Stimulated activated CD4-positive, alpha-beta T cell treated with anti-CD3 and anti-CD28 coated beads, TNF-alpha, amount 100 ng/mL, for 48 hours (primary cell): ENCODE measurements at regions not wholly inside any gene's neighbourhood (a gene's known extent, or its start where the extent isn't known, plus 50 kb on each side); places are given as distances from the start of the nearest gene placed in this dataset.
A peak's percentile ranks its signal among the peaks of the same experiment; 100 is the strongest.

Source experiments
- DNase-seq, 3 donors: peaks; one replicate each; pipeline ENCODE4 v3.0.0-alpha.2; 2020; ENCODE audit warnings: low read depth in 3 of 3

- DNase-seq = no peak
Measured at GRCh38 chr12:127286281-127286680, 980.7 kb upstream of the TMEM132C start.

- no peak for DNase-seq
Measured at GRCh38 chr12:127287256-127287655, 979.7 kb upstream of the TMEM132C start.

- DNase-seq = no peak
Measured at GRCh38 chr12:127290251-127290650, 976.7 kb upstream of the TMEM132C start.

GRCh38 chr12:127292736-127293135 lies 974.2 kb upstream of the TMEM132C start:
- no peak for DNase-seq

GRCh38 chr12:127293507-127294310 lies 973.3 kb upstream of the TMEM132C start:
- DNase-seq = peak; percentile 16 to 27 (median 23)

GRCh38 chr12:127294651-127295210 lies 972.2 kb upstream of the TMEM132C start:
- DNase-seq = no peak

GRCh38 chr12:127295630-127296029 lies 971.3 kb upstream of the TMEM132C start:
- DNase-seq = no peak

GRCh38 chr12:127296591-127296990 lies 970.4 kb upstream of the TMEM132C start:
- no peak for DNase-seq

- DNase-seq = no peak
Measured at GRCh38 chr12:127297327-127297726, 969.6 kb upstream of the TMEM132C start.

GRCh38 chr12:127300075-127300474 lies 966.9 kb upstream of the TMEM132C start:
- DNase-seq = no peak

- no peak for DNase-seq
Measured at GRCh38 chr12:127300753-127301152, 966.2 kb upstream of the TMEM132C start.

- DNase-seq = no peak
Measured at GRCh38 chr12:127301876-127302275, 965.1 kb upstream of the TMEM132C start.

GRCh38 chr12:127304751-127305725 lies 961.9 kb upstream of the TMEM132C start:
- DNase-seq = no peak

GRCh38 chr12:127306604-127307215 lies 960.3 kb upstream of the TMEM132C start:
- DNase-seq = no peak

GRCh38 chr12:127307528-127307927 lies 959.4 kb upstream of the TMEM132C start:
- DNase-seq = no peak

- DNase-seq = no peak
Measured at GRCh38 chr12:127308148-127308547, 958.8 kb upstream of the TMEM132C start.

- DNase-seq = no peak
Measured at GRCh38 chr12:127310548-127310947, 956.4 kb upstream of the TMEM132C start.

GRCh38 chr12:127311720-127312364 lies 955.1 kb upstream of the TMEM132C start:
- DNase-seq = no peak

GRCh38 chr12:127324681-127325080 lies 942.3 kb upstream of the TMEM132C start:
- no peak for DNase-seq

GRCh38 chr12:127327986-127328385 lies 939.0 kb upstream of the TMEM132C start:
- no peak for DNase-seq

- no peak for DNase-seq
Measured at GRCh38 chr12:127328867-127329266, 938.1 kb upstream of the TMEM132C start.
